Gastrocnemius medialis (tissue), 4 donors: ENCODE measurements at regions not wholly inside any gene's neighbourhood (a gene's known extent, or its start where the extent isn't known, plus 50 kb on each side); places are given as distances from the start of the nearest gene placed in this dataset.

Experiments used
- POLR2A ChIP-seq, 2 donors: fragments of 450-650 bp; IDR thresholded peaks; one replicate each; pipeline ENCODE4 v1.6.1; 2017; ENCODE audit warnings: antibody characterized with exemption in 2 of 2, mild to moderate bottlenecking in 2 of 2, moderate library complexity in 2 of 2
- TF ChIP-seq, protein P1 (sequence below), 5 experiments: fragments of 450-650 bp in 3 of 5; fragments of 200-600 bp in 2 of 5; sonication (generic) in 2 of 5; IDR thresholded peaks in 4 of 5; conservative IDR thresholded peaks in 1 of 5; 1 replicate in 4 of 5; 2 replicates in 1 of 5; pipeline ENCODE4 v1.5.1; 2016 to 2019; ENCODE audit warnings: antibody characterized with exemption in 5 of 5, mild to moderate bottlenecking in 3 of 5, moderate library complexity in 3 of 5

DNA sequence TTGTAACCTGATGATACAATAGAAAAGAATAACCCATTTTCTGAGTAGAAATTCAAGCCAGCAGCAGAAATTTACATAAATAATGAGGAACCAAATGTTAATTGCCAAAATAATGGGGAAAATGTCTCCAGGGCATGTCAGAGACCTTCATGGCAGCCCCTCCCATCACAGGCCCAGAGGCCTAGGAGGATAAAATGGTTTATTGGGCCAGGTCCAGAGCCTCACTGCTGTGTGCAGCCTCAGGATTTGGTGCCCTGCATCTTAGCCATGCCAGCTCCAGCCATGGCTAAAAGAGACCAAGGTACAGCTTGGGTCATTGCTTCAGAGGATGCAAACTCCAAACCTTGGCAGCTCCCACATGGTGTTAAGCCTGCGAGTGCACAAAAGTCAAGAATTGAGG lies 352.1 kb upstream of the MEIS2 start:
- TF ChIP-seq, protein P1, sequence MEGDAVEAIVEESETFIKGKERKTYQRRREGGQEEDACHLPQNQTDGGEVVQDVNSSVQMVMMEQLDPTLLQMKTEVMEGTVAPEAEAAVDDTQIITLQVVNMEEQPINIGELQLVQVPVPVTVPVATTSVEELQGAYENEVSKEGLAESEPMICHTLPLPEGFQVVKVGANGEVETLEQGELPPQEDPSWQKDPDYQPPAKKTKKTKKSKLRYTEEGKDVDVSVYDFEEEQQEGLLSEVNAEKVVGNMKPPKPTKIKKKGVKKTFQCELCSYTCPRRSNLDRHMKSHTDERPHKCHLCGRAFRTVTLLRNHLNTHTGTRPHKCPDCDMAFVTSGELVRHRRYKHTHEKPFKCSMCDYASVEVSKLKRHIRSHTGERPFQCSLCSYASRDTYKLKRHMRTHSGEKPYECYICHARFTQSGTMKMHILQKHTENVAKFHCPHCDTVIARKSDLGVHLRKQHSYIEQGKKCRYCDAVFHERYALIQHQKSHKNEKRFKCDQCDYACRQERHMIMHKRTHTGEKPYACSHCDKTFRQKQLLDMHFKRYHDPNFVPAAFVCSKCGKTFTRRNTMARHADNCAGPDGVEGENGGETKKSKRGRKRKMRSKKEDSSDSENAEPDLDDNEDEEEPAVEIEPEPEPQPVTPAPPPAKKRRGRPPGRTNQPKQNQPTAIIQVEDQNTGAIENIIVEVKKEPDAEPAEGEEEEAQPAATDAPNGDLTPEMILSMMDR (IDR thresholded peaks at IDR 0.05 in 4 of 5, conservative IDR thresholded peaks at IDR 0.05 in 1 of 5): no peak
- no peak for TF ChIP-seq POLR2A (IDR thresholded peaks at IDR 0.05)
